Mammary epithelial cell (primary cell): ENCODE measurements at regions not wholly inside any gene's neighbourhood (a gene's known extent, or its start where the extent isn't known, plus 50 kb on each side); places are given as distances from the start of the nearest gene placed in this dataset.

Source experiments
- EZH2 ChIP-seq: IDR thresholded peaks from 2 replicates; pipeline ENCODE4 v1.6.1; 2012; ENCODE audit warnings: low read length, inconsistent platforms, borderline replicate concordance
- TF ChIP-seq, protein P1 (sequence below), 2 donors: IDR thresholded peaks in 1 of 2; conservative IDR thresholded peaks in 1 of 2; 2 replicates each; pipeline ENCODE4 v1.5.1; 2011 to 2012; ENCODE audit warnings: inconsistent platforms in 2 of 2, low read length in 2 of 2, mild to moderate bottlenecking in 2 of 2, control low read depth in 1 of 2, low read depth in 1 of 2; ENCODE audit not compliant: insufficient read depth in 1 of 2; ENCODE audit errors: extremely low read depth in 1 of 2

DNA sequence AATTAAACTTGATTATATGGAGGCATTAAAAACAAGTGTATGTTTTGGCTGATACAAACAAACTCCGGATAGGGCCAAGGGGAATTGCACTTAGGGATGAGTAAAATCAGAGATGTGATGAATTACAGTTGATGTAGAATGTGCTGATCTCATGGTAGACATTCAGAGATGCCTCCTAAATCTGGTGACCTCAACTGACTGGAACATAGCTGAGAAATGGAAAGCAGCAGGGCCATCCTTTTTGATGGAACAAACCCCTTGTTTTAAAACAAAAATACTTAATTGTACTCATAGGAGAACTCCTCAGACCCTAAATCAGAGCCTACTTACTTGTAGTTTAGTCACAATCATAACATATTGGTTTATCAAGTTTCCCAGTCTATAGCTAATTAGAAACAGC lies 122.8 kb downstream of the C12orf75 start:
- no peak for TF ChIP-seq EZH2
- TF ChIP-seq, protein P1, sequence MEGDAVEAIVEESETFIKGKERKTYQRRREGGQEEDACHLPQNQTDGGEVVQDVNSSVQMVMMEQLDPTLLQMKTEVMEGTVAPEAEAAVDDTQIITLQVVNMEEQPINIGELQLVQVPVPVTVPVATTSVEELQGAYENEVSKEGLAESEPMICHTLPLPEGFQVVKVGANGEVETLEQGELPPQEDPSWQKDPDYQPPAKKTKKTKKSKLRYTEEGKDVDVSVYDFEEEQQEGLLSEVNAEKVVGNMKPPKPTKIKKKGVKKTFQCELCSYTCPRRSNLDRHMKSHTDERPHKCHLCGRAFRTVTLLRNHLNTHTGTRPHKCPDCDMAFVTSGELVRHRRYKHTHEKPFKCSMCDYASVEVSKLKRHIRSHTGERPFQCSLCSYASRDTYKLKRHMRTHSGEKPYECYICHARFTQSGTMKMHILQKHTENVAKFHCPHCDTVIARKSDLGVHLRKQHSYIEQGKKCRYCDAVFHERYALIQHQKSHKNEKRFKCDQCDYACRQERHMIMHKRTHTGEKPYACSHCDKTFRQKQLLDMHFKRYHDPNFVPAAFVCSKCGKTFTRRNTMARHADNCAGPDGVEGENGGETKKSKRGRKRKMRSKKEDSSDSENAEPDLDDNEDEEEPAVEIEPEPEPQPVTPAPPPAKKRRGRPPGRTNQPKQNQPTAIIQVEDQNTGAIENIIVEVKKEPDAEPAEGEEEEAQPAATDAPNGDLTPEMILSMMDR (conservative IDR thresholded peaks at IDR 0.05 in 1 of 2, IDR thresholded peaks at IDR 0.05 in 1 of 2; ENCODE audit: extremely low read depth in 1 of 2, insufficient read depth in 1 of 2, low read depth in 1 of 2, low read length in 2 of 2) = no peak
